VCaP (cell line): ENCODE measurements at regions not wholly inside any gene's neighbourhood (a gene's known extent, or its start where the extent isn't known, plus 50 kb on each side); places are given as distances from the start of the nearest gene placed in this dataset.

Experiments used
- H3K27ac ChIP-seq: fragments of 450-650 bp; 2 replicates; pipeline ENCODE4 v1.5.1; 2017
- TF ChIP-seq, protein P1 (sequence below): fragments of 450-650 bp; conservative IDR thresholded peaks from 2 replicates; pipeline ENCODE4 v1.5.1; 2017; ENCODE audit warnings: mild to moderate bottlenecking, moderate library complexity

DNA sequence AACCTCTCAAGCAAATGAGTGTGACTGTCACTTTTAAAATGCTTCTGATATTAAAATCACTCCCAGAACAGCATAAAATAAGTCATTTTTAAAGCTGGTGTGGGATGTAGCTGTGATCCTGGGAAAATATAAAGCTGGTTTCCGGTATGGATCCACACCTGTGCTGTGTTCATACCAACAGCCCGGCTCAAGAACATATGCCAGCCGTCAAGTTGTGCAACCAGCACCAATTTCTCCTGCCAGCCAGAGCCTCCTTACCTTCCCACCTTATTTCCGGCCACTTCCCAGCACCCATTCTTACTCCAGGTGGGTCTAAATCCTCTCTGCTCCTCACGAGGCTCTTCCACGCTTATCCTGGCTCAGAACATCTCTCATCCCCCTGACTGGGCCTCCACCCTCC lies 50.9 kb upstream of the RPS6KA2 start:
- TF ChIP-seq, protein P1, sequence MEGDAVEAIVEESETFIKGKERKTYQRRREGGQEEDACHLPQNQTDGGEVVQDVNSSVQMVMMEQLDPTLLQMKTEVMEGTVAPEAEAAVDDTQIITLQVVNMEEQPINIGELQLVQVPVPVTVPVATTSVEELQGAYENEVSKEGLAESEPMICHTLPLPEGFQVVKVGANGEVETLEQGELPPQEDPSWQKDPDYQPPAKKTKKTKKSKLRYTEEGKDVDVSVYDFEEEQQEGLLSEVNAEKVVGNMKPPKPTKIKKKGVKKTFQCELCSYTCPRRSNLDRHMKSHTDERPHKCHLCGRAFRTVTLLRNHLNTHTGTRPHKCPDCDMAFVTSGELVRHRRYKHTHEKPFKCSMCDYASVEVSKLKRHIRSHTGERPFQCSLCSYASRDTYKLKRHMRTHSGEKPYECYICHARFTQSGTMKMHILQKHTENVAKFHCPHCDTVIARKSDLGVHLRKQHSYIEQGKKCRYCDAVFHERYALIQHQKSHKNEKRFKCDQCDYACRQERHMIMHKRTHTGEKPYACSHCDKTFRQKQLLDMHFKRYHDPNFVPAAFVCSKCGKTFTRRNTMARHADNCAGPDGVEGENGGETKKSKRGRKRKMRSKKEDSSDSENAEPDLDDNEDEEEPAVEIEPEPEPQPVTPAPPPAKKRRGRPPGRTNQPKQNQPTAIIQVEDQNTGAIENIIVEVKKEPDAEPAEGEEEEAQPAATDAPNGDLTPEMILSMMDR, result no peak
- no peak overlapping the region for H3K27ac ChIP-seq
